Activated CD4-positive, alpha-beta T cell treated with anti-CD3 and anti-CD28 coated beads, Interleukin-2, amount 50 U/mL, for 1 hour (primary cell): ENCODE measurements at regions not wholly inside any gene's neighbourhood (a gene's known extent, or its start where the extent isn't known, plus 50 kb on each side); places are given as distances from the start of the nearest gene placed in this dataset.
"Not testable (repeated sequence)": the region's sequence is repeated elsewhere in the genome, so short reads cannot be mapped to it uniquely, and the experiment has no call there.

Experiments
- DNase-seq: peaks from one replicate; pipeline ENCODE4 v3.0.0-alpha.2; 2020

- no peak for DNase-seq
These were observed 126.4 kb downstream of the CCER1 start for GRCh38 chr12:90828621-90829020.

- no peak for DNase-seq
These were observed 127.4 kb downstream of the CCER1 start for GRCh38 chr12:90827567-90827966.

- no peak for DNase-seq
These were observed 128.9 kb downstream of the CCER1 start for GRCh38 chr12:90826036-90826435.

DNA sequence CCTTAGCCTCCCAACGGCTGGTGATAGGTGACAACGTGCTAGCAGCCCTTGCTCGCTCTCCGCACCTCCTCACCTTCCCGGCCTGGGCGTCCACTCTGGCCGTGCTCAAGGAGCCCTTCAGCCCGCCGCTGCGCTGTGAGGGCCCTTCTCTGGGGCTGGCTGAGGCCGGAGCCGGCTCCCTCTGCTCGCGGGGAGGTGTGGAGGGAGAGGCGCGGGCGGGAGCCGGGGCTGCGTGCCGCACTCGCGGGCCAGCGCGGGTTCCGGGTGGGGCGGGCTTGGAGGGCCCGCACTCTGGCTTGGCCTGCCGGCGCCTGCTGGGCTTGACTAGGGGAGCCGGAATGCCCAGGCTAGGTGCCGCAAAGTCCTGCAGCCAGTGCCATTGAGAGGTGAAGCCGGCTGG, 131.1 kb downstream of the CCER1 start:
- DNase-seq: no peak

- DNase-seq: no peak
These were observed 135.3 kb downstream of the CCER1 start for GRCh38 chr12:90819709-90820108.

DNA sequence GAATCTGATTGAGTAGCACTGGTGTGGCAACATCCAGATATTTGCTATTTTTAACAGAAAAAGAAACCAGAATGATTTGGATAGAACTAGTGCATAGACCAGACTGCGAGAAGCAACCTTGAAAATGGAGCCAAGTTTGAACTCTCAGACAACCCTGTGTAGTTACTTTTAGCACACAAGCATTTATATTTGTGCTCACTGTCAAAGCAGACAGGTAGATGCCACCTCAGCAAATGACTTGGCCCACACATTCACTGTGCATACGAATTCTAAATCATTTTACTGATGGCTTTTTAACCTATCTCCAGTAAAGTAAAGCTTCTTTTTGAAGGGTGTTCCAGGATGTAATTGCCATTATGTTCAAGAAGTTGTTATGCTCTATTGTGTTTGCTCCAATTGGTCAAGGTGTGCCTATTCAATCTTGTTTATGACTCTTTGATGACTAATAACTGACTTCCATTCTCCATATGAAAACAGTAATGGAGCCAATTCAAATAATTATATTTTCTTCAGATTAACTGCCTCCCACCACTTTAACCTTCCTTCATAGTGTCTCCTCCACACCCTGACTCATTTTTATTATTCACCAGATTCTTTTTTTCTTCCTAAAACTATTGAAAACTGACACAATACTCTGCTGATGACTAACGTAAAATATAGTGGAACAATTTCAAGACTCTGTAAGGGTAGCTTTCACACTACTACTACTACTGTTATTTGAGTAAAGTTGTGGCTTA, 138.5 kb downstream of the CCER1 start:
- DNase-seq: no peak

GRCh38 chr12:90809940-90810339, 145.0 kb downstream of the CCER1 start:
- no peak for DNase-seq

DNA sequence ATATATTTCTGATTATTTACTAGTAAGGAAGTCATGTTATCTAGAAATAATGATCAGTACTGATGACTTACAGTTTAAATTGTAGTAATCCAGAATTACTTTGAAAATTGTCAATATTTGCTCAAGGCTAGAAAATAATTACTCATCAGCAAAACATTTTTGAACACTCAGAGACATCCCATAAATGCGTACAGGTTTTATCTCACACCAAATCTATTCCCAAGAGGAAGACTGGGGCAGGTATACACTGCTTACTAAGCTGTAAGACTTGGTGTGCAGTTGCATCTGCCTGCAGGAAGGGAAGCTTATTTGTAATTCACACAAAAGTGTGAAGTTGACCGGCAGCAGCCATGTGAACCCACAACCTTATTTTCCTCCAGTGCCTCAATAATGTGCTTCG, 146.4 kb downstream of the CCER1 start:
- DNase-seq: no peak

DNA sequence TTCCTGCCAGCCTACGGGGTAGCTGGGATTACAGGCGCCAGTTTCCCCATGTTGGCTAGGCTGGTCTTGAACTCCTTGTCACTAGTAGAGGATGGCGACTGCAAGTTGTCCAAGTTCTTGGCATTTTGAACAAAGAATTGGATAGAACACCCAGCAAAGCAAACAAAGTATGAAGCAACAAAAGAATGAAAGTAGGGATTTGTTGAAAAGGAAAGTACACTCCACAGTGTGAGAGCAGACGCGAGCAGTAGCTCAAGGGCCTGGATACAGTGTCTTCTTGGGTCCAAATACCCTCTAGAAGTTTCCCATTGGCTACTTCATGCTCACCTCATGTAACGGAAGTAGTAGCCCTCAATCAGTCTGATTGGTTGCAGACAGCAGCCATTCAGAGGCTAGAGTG, 152.2 kb downstream of the CCER1 start:
- DNase-seq: no peak

DNA sequence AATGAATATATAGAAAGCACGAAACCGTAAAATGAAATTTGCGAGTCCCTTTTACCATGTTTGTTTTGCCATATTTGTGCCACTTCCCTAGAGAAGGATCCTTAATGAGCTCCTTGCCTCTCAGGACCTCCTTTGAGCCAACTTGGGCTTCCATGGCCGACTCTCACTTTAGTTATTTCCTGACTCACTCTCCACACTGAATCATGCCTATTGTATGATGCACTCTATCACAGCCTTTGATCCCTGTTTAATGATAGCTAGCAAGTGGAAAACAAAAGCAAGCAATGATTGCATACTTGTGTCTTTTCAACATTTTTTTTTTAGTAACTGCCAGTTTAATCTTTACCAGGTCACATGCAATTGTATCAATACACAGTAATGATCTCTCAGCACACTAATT, 153.2 kb downstream of the CCER1 start:
- DNase-seq: no peak

DNA sequence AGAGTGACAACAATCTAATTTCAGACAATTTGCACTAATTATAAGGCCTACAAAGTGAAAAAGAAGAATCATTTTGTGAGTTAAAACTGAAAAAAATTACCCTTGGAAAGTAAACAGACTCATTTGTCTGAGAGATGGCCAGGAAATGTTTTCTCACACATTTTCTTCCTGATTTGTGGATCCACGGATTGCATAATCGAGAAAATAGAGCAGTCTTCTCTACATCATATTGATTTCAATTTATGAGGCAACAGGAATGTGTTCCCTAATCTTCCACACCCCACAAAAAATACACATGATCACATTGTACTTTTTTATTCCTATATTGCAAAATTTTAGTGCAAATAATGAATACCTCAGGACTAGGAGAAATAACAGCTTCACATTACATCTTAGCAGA, 160.8 kb downstream of the CCER1 start:
- DNase-seq: no peak

DNA sequence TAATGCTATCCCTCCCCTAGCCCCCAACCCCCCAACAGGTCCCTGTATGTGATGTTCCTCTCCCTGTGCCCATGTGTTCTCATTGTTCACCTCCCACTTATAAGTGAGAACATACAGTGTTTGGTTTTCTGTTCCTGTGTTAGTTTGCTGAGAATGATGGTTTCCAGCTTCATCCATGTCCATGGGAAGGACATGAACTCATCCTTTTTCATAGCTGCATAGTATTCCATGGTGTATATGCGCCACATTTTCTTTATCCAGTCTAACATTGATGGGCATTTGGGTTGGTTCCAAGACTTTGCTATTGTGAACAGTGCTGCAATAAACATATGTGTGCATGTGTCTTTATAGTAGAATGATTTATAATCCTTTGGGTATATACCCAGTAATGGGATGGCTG, 162.3 kb downstream of the CCER1 start:
- not testable (repeated sequence) for DNase-seq

DNA sequence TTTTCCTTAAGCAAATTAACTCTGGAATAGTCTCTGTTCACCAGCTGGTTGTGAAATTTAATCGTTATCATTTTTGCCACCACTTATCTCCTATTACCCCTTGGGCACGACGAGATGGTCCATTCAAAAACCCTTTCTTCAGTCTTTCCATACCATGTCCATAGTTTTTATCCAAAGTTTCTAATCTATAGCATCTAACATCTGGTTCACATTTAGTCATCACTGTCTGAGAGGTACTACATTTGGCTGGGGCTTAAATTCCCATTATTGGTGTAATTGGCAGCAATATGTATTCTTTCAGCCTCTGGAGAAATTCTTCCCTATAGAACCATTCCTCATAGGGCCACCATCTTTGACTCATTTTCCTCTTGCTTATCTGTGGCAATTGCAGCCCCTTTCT, 163.5 kb downstream of the CCER1 start:
- DNase-seq: no peak

DNA sequence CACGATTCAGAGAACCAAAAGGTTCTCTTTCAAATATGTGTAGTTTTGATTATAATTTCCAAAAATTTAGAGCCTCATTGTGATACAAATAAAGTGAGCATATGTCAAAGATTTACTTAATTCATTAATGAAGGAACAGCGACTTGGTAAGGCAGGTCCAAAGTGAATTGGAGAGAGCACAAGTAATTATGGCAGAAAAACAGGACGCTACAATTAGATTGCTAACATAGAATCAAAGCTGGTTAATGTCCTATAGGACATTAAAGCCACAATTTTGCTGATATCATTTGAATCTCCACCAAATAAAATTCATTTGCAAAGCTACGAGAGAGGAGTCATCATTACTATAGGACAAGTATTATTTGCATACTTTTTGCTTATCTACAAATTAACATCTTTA, 164.2 kb downstream of the CCER1 start:
- no peak for DNase-seq

DNA sequence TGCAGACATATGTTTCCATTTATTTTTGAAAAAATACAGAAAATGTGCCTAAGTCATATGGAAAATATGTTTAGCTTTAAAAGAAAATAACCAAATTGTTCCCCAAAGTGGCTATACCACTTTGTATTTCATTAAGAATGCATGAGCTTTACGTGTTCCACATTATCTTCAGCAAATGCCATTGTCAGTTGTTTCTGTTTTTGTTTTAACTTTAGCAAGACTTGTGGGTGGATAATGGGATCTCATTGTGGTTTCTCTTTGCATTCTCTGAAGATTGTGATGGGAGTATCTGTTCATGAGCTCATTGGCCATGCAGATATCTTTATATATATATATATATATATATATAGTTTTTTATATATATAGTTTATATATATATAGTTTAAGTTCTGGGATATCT, 181.5 kb downstream of the CCER1 start:
- no peak for DNase-seq

- DNase-seq: no peak
These were observed 184.1 kb downstream of the CCER1 start for GRCh38 chr12:90770861-90771260.

DNA sequence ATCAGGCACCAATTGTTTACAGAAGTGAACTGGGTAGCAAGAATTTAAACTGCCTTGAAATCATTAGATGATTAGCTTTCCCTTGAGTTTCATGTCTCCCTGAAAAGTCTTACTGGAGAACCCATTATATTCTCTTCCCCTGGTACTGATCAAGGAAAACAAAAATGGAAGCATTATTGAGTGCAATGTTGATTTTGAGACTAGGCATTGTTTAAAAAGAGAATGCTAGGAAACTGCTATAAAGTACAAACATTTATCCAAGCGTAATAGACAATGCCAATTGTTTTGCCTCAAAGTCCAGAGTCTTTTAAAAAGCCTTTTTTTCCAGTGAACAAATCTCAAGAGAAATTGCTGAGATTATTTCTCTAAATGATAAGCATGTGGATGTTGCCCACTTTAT, 197.0 kb downstream of the CCER1 start:
- DNase-seq: no peak

DNA sequence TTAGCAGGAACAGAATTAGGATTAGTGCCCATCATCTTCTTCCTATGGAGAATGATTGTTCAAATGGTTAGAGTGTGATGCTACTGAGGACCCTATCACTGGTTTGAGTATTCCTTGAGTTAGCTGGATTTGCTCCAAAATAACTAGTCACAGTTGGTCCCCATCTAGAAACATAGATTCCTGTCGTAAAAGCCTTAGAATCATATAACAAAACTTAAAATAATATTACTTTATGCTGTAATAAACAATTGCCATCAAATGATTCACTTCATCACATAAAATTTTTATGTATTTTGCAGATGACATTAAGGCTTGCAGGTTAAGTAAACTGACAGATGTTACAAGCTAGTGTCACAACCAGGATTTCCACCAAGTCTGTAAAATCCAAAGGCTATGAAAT, 209.8 kb downstream of the CCER1 start:
- DNase-seq: no peak

GRCh38 chr12:90741611-90742010, 213.4 kb downstream of the CCER1 start:
- DNase-seq: no peak

- no peak for DNase-seq
These were observed 225.2 kb downstream of the CCER1 start for GRCh38 chr12:90729736-90730135.

- no peak for DNase-seq
These were observed 242.3 kb downstream of the CCER1 start for GRCh38 chr12:90712671-90713070.

GRCh38 chr12:90710711-90711110, 244.3 kb downstream of the CCER1 start:
- no peak for DNase-seq

- DNase-seq: no peak
These were observed 248.9 kb downstream of the CCER1 start for GRCh38 chr12:90706036-90706435.

DNA sequence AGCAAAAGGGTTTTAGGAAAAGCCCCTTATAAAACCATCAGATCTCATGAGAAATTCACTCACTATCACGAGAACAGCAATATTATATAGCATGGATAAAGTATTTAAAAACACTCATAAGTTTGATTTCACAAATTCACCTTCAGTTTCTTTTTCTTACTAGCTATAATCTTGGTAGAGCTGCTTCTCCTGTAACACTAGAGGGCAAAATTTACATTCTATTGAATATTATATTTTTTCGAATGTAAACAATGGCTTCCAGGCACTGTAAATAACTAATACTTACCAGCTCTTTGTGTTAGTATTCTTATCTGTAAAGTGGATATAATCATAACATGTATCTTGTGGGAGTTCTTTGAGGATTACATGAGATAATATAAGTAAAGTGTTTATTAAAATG, 259.6 kb downstream of the CCER1 start:
- no peak for DNase-seq

DNA sequence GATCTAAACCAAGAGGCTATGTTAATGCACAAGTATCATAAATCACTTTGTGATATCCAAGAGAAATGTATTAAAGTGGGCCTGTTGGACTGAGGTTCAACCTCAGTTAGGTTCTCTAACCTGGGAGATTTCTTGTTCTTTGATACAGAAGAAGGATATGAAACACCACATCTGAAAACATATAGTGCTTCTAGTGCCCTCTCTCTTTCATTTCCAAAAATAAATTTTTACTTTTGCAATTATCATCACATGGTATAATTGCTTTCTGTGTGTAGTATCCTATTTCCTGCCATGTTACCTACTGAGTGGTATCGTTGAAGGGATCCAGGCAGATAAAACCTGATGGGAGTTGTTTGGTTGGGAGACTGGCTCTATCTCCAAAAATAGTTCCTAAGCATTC, 264.9 kb downstream of the CCER1 start:
- DNase-seq: no peak

- not testable (repeated sequence) for DNase-seq
These were observed 267.3 kb downstream of the CCER1 start for GRCh38 chr12:90687682-90688081.
